GM20000 (cell line): ENCODE measurements at regions not wholly inside any gene's neighbourhood (a gene's known extent, or its start where the extent isn't known, plus 50 kb on each side); places are given as distances from the start of the nearest gene placed in this dataset.
"Not testable (repeated sequence)": the region's sequence is repeated elsewhere in the genome, so short reads cannot be mapped to it uniquely, and the experiment has no call there.

ENCODE experiments used
- DNase-seq: peaks from one replicate; pipeline ENCODE4 v3.0.0; 2012; ENCODE audit warnings: low spot score
- CTCF ChIP-seq: IDR thresholded peaks from 2 replicates; pipeline ENCODE4 v1.5.1; 2012; ENCODE audit warnings: mild to moderate bottlenecking, control low read depth; ENCODE audit errors: extremely low read depth, missing control alignments

DNA sequence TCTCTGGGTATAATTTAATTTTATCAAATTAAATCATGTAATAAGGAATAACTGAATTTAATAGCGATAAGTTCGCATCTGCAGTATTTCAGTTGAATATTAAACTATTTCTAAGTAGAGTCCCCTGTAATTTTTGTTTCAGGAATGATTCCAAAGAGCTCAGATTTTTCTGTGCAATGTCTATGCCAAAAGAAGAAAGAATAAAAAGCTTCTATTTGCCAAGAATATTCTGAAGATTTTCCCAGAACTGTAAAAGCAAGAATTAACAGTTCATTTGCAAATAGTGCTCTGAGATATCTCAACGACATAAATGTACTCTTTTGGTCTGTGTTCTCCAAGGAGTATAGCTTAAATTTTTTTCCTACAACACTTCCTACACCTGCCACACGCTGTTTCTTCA is 1242.8 kb upstream of the DIAPH2 start:
- no peak for TF ChIP-seq CTCF
- no peak for DNase-seq

GRCh38 chrX:95484781-95485180 is 1199.9 kb upstream of the DIAPH2 start:
- DNase-seq = no peak
- no peak for TF ChIP-seq CTCF

- no peak for DNase-seq
- TF ChIP-seq CTCF = no peak
Observed at GRCh38 chrX:95505721-95506120, 1178.9 kb upstream of the DIAPH2 start.

GRCh38 chrX:95509474-95509873 is 1175.2 kb upstream of the DIAPH2 start:
- TF ChIP-seq CTCF = no peak

GRCh38 chrX:95524018-95524417 is 1160.6 kb upstream of the DIAPH2 start:
- not testable (repeated sequence) for DNase-seq

More at GRCh38 chrX:95509474-95509873, 1175.2 kb upstream of the DIAPH2 start:
- DNase-seq = no peak

DNA sequence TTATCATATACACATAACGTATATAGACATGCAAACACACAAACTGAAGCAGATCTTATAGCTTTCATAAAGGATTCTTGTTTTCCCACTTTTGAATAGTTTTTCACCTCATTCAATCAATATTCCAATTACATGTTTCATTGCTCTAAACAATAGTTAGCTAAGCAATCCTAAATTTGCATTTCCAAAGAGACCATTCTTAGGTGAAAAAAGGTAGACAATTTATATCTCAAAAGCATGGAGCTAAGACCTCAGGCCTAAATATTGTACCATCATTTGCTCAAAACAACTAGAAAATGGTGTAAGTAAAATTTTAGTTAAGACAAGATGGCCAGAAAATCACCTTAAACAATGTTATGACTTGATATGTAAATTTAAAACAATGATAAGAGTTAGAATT is 1148.5 kb upstream of the DIAPH2 start:
- no peak for TF ChIP-seq CTCF

GRCh38 chrX:95536661-95537060 is 1148.0 kb upstream of the DIAPH2 start:
- DNase-seq = no peak
- no peak for TF ChIP-seq CTCF

More for the DNA sequence above, 1148.5 kb upstream of the DIAPH2 start:
- no peak for DNase-seq

GRCh38 chrX:95539041-95539440 is 1145.6 kb upstream of the DIAPH2 start:
- no peak for DNase-seq
- TF ChIP-seq CTCF = no peak

DNA sequence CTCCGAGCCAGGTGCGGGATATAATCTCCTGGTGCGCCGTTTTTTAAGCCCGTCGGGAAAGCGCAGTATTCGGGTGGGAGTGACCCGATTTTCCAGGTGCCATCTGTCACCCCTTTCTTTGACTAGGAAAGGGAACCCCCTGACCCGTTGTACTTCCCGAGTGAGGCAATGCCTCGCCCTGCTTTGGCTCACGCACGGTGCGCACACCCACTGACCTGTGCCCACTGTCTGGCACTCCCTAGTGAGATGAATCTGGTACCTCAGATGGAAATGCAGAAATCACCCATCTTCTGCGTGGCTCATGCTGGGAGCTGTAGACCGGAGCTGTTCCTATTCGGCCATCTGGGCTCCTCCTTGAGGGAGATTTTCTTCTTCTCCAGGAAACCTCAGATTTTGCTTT is 1135.1 kb upstream of the DIAPH2 start:
- DNase-seq = not testable (repeated sequence)
